Head of caudate nucleus (tissue), 42 donors: ENCODE measurements at regions not wholly inside any gene's neighbourhood (a gene's known extent, or its start where the extent isn't known, plus 50 kb on each side); places are given as distances from the start of the nearest gene placed in this dataset.
"Not testable (repeated sequence)": the region's sequence is repeated elsewhere in the genome, so short reads cannot be mapped to it uniquely, and the experiment has no call there.

Source experiments
- DNase-seq, 42 donors: peaks; one replicate each; pipeline versions ENCODE4 v3.0.0 to v3.0.0-alpha.2; 2020 to 2021; ENCODE audit warnings: mixed read lengths in 7 of 42
- intact Hi-C: fragments of 100-400 bp; cut with DNase I; formaldehyde crosslinking; loops from one replicate; pipeline ENCODE4 v1.15.0; 2022

DNA sequence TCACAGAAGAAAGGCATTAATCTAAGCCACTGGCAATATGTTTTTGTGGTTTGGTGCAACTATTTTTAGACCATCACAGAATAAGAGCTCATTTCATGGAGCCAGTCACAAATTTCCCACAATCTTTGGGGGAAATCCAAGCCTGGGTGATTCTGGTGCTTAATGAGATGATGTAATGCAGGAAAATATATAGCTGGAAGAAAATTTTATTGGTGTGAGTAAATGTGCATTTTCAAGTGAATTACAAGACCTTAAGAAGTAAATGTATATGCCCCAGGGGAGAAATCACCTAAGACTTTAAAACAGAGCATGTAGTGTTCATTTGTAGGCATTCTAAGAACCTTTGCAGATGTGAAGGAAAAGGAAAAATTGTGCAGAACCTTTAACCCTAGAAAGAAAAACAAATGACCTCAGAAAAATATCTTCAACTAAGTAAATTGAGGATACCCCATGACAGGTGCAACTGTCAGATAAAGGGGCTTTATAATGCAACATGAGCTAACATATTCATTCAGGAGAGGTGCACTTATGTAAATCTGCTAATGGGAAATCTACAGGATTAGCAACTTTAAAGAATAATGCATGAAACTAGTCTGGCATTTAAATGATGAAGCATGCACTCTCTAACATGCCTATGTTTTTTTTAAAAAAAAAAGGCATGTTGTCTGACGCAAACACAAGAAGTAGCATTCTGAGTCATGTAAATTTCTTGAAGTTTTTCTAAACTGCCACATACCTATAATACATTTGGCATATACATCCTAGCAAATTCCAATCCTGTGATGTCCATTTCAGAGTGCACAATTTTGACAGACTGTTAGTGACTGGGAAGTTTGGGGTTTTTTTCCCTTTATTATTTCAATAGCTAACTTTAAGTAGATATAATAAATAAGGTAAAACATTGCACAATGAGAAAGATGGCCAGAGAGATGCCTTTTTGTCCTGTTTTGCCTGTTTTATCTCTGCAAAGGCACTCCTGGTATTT is 105.1 kb downstream of the MEX3B start:
- intact Hi-C loops = no loop called here
- no peak for DNase-seq

GRCh38 chr15:81939604-81940440 is 106.0 kb downstream of the MEX3B start:
- intact Hi-C loops = no loop called here
- DNase-seq = no peak

GRCh38 chr15:81937189-81937588 is 108.6 kb downstream of the MEX3B start:
- intact Hi-C loops = no loop called here
- DNase-seq = no peak

- intact Hi-C loops = no loop called here
Observed at GRCh38 chr15:81930582-81931369, 115.0 kb downstream of the MEX3B start.

GRCh38 chr15:81929557-81929956 is 116.3 kb downstream of the MEX3B start:
- intact Hi-C loops = no loop called here
- DNase-seq = no peak

More at GRCh38 chr15:81930582-81931369, 115.0 kb downstream of the MEX3B start:
- DNase-seq = no peak

- intact Hi-C loops = no loop called here
Observed at GRCh38 chr15:81926981-81927380, 118.8 kb downstream of the MEX3B start.

DNA sequence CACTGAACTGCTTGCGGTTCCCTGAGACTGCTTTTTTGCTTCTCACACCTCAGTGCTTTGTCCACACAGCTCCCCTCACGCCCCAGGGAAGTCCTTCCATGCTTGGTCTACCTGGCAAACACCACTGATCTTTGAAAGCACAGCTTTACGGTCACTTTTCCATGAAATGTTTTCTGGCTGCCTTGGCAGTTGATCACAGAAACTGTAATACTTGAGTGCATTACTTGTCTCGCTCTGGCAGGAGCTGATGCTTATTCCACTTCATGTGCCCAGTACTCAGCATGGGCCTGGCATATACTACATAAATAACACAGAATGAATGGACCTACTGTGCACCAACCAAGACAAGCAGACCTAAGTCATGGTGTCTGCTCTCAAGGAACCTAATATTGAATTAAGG is 121.1 kb downstream of the MEX3B start:
- intact Hi-C loops = no loop called here
- DNase-seq = no peak

More at GRCh38 chr15:81926981-81927380, 118.8 kb downstream of the MEX3B start:
- DNase-seq = no peak

GRCh38 chr15:81923561-81924350 is 122.1 kb downstream of the MEX3B start:
- intact Hi-C loops = no loop called here
- DNase-seq = no peak

GRCh38 chr15:81922143-81922542 is 123.7 kb downstream of the MEX3B start:
- intact Hi-C loops = no loop called here
- no peak for DNase-seq

- intact Hi-C loops = no loop called here
- DNase-seq = no peak
Observed at GRCh38 chr15:81921163-81921562, 124.7 kb downstream of the MEX3B start.

DNA sequence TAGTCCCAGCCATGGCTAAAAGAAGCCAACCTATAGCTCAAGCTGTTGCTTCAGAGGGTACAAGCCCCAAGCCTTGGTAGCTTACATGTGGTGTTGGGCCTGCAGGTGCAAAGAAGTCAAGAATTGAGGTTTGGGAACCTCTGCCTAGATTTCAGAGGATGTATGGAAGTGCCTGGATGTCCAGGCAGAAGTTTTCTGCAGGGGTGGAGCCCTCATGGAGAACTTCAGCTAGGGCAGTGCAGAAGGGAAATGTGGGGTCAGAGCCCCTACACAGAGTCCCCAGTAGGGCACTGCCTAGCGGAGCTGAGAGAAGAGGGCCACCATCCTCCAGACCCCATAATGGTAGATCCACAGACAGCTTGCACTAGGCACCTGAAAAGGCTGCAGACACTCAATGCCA is 127.1 kb downstream of the MEX3B start:
- intact Hi-C loops, DNase-seq: not testable (repeated sequence)

DNA sequence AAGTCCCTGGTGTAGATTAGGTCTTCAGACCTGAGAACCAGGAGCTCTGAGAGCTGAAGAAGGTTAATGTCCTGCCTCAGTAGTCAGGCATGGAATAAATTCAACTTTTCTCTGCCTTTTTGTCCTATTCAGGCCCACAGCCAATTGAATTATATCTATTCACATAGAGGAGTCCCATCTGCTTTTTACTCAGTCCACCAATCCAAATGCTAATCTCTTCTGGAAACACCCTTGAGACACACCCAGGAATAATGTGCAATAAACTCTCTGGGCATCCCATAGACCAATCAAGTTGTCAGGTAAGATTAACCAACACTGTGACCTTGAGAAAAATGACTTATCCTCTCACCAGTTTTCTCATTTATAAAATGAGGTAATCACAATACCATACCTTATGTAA is 129.4 kb downstream of the MEX3B start:
- no peak for DNase-seq
- intact Hi-C loops = no loop called here

DNA sequence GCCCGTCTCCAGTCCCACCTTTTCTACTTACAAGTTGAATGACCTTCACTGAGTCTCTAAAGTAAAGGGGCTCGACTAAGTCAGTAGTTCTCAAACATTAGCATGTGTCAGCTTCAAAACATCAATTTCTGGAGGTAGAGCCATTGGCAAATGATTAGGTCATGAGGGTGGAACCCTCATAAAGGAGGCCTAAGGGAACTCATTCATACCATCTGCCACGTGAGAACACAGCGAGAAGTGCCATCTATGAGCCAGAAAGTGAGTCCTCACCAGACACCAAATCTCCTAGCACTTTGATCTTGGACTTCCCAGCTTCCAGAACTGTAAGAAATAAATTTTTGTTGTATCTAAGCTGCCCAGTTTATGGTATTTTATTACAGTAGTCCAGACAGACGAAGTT is 129.8 kb downstream of the MEX3B start:
- intact Hi-C loops = no loop called here
- no peak for DNase-seq

- DNase-seq = no peak
- intact Hi-C loops = no loop called here
Observed at GRCh38 chr15:81914734-81915256, 131.0 kb downstream of the MEX3B start.

DNA sequence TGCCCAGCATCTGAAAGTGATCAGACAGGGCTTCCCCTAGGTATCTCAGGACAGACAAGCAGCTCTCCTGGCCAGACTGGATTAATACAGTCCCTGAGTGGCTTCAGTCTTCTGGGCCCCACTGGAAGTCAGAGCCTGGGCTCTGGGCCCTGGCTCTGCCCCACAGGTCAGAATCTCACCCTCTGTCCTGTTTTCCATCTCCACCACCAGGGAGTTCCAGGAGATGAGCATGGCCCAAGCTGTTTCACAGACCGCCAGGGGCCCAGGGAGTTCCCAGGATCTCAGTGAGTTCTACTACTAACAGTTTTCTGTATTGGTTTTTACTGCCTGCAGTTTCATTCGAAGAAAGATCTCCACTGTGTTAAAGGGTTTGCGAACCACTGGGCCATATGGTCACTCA is 131.5 kb downstream of the MEX3B start:
- intact Hi-C loops = no loop called here
- DNase-seq = no peak

GRCh38 chr15:81911022-81911971 is 134.5 kb downstream of the MEX3B start:
- intact Hi-C loops = no loop called here
- DNase-seq = no peak

GRCh38 chr15:81910355-81911021 is 135.3 kb downstream of the MEX3B start:
- intact Hi-C loops = no loop called here
- no peak for DNase-seq
